ENCODE measurements at regions not wholly inside any gene's neighbourhood (a gene's known extent, or its start where the extent isn't known, plus 50 kb on each side); places are given as distances from the start of the nearest gene placed in this dataset.

DNA sequence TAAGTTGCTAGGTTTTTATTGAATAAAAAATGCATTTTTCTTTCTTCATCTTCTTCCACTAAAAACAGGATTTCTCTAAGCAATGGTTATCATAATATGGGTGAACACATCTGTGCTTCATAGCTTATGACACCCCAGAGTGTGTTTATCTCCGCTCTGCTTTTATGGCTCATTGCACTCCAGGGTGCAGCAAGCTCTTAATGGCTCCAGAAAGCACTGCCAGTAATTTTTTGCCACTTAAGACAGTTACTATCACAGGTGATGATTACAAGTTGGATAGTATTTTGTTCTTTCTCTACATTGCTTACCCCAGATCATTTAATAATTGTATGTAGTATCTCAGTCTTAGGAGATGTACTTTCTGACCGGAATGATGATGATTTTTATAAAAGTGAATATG is 239.3 kb upstream of the CDH20 start:
- Histone ChIP-seq H3K9me3 (no peaks in the 10 kb centered on the region), H3K4me1 (no peaks in the 10 kb centered on the region), H3K36me3 (no peaks in the 10 kb centered on the region), H3K4me3 (no peak overlapping the region), H3K27me3 (no peaks in the 10 kb centered on the region), H3K27ac (no peak overlapping the region)
- TF ChIP-seq POLR2AphosphoS5 (IDR thresholded peaks at IDR 0.05; ENCODE audit: insufficient read depth in 1 of 2, low read depth in 1 of 2) (no peak), POLR2A (IDR thresholded peaks at IDR 0.05) (no peak)
- TF ChIP-seq, protein P1, sequence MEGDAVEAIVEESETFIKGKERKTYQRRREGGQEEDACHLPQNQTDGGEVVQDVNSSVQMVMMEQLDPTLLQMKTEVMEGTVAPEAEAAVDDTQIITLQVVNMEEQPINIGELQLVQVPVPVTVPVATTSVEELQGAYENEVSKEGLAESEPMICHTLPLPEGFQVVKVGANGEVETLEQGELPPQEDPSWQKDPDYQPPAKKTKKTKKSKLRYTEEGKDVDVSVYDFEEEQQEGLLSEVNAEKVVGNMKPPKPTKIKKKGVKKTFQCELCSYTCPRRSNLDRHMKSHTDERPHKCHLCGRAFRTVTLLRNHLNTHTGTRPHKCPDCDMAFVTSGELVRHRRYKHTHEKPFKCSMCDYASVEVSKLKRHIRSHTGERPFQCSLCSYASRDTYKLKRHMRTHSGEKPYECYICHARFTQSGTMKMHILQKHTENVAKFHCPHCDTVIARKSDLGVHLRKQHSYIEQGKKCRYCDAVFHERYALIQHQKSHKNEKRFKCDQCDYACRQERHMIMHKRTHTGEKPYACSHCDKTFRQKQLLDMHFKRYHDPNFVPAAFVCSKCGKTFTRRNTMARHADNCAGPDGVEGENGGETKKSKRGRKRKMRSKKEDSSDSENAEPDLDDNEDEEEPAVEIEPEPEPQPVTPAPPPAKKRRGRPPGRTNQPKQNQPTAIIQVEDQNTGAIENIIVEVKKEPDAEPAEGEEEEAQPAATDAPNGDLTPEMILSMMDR (IDR thresholded peaks at IDR 0.05): no peak
- no peak for DNase-seq (ENCODE audit: extremely low spot score in 2 of 2)
- intact Hi-C loops (cut with DNase I): no loop called here

DNA sequence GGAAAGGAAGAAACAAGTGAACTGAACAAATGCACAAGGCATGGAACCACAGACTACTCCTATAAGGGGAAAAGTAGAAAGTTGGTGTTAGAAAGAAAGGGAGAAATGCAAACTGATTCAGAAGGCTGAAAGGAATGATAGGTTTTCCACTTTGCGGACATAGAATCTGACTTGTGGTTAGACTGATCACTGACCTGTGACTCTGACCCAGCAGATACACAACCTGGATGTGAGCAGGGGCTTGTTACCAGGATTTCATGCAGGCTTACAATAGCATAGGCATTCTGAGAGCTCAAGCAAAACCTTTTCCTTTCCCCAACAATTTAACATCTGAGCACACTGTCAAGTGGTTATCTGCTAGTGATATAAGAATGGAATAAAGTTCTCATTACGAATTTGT is 237.0 kb upstream of the CDH20 start:
- Histone ChIP-seq H3K27ac (no peak overlapping the region), H3K27me3 (no peaks in the 10 kb centered on the region), H3K9me3 (no peaks in the 10 kb centered on the region), H3K4me3 (no peak overlapping the region), H3K36me3 (no peaks in the 10 kb centered on the region), H3K4me1 (no peaks in the 10 kb centered on the region)
- intact Hi-C loops (cut with DNase I): no loop called here
- no peak for TF ChIP-seq POLR2AphosphoS5 (IDR thresholded peaks at IDR 0.05; ENCODE audit: insufficient read depth in 1 of 2, low read depth in 1 of 2)
- no peak for TF ChIP-seq POLR2A (IDR thresholded peaks at IDR 0.05)
- TF ChIP-seq, protein P1 (IDR thresholded peaks at IDR 0.05): no peak
- DNase-seq (ENCODE audit: extremely low spot score in 2 of 2): no peak

DNA sequence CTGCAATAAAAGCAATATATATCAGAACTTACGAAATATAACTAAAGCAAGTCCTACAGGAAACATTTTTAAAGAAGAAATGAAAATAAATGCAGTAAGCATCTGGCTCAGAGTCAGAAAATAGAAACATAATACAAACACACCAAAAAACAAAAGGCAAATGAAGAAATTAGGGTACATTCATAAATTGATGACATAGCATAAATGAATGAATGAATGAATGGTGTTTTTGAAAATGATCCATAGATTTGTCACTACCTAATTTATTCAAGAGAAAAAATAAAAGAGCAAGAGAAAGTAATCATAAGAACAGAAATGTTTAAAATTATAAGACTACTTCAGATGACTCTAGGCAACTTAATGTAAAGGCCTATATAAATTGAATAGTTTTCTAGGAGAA is 226.1 kb upstream of the CDH20 start:
- no peaks in the 10 kb centered on the region for H3K9me3 ChIP-seq
- no peaks in the 10 kb centered on the region for H3K36me3 ChIP-seq
- H3K27ac ChIP-seq: no peak overlapping the region
- no peak for DNase-seq (ENCODE audit: extremely low spot score in 2 of 2)
- intact Hi-C loops (cut with DNase I): no loop called here
- no peaks in the 10 kb centered on the region for H3K4me1 ChIP-seq
- H3K27me3 ChIP-seq: no peaks in the 10 kb centered on the region
- no peak overlapping the region for H3K4me3 ChIP-seq
- no peak for TF ChIP-seq POLR2AphosphoS5 (IDR thresholded peaks at IDR 0.05; ENCODE audit: insufficient read depth in 1 of 2, low read depth in 1 of 2)
- TF ChIP-seq POLR2A (IDR thresholded peaks at IDR 0.05): no peak
- TF ChIP-seq, protein P1 (IDR thresholded peaks at IDR 0.05): no peak

DNA sequence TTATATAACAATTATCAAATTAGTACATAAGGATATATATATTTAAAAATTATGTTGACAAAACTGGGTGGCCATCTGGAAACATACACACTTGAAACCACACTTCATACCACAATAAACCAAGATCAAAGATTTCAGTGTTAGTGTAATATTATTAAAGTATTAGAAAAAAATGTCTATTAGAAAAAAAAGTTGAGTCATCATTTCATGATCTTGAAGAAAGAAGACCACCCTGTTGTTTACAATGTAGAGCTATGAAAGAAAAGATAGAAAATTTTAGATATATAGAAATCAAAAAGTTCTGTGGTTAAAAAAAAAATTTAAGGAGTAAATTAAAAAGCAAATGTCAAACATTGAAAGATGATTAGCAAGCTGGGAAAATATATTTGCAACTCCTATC is 224.5 kb upstream of the CDH20 start:
- Histone ChIP-seq H3K4me3 (no peak overlapping the region), H3K27me3 (no peaks in the 10 kb centered on the region), H3K36me3 (no peaks in the 10 kb centered on the region), H3K27ac (no peak overlapping the region), H3K4me1 (no peaks in the 10 kb centered on the region), H3K9me3 (no peaks in the 10 kb centered on the region)
- no peak for DNase-seq (ENCODE audit: extremely low spot score in 2 of 2)
- intact Hi-C loops (cut with DNase I): no loop called here
- no peak for TF ChIP-seq POLR2A (IDR thresholded peaks at IDR 0.05)
- TF ChIP-seq, protein P1 (IDR thresholded peaks at IDR 0.05): no peak

DNA sequence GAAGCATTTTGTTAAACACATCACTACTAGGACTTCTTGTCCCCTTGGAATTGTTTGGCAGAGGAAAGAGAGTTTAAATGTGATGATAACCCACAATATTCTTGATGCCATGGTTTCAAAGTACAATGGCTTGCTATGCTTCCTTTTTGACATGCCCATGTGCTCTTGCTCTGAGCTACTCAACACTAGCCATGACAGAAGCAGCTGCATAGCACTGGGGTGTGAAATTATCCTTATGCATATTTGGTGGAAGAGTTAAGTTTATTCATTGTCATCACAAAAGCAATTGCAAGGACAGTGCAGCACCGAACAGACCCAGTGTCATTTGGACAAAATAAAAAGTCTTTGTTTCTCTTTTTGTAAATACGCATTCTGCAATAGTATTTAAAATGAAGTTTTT is 209.9 kb upstream of the CDH20 start:
- Histone ChIP-seq H3K4me1 (no peaks in the 10 kb centered on the region), H3K4me3 (no peak overlapping the region), H3K27me3 (no peaks in the 10 kb centered on the region), H3K36me3 (no peaks in the 10 kb centered on the region), H3K9me3 (no peaks in the 10 kb centered on the region), H3K27ac (no peak overlapping the region)
- no peak for DNase-seq (ENCODE audit: extremely low spot score in 2 of 2)
- intact Hi-C loops (cut with DNase I): no loop called here
- TF ChIP-seq POLR2A (IDR thresholded peaks at IDR 0.05) (no peak), POLR2AphosphoS5 (IDR thresholded peaks at IDR 0.05; ENCODE audit: insufficient read depth in 1 of 2, low read depth in 1 of 2) (no peak)
- TF ChIP-seq, protein P1 (IDR thresholded peaks at IDR 0.05): no peak
